SJSA1 (cell line): ENCODE measurements at regions not wholly inside any gene's neighbourhood (a gene's known extent, or its start where the extent isn't known, plus 50 kb on each side); places are given as distances from the start of the nearest gene placed in this dataset.
A peak's percentile ranks its signal among the peaks of the same experiment; 100 is the strongest.

Source experiments
- DNase-seq, 2 experiments: peaks; one replicate each; pipeline ENCODE4 v3.0.0-alpha.2; 2015 to 2020; ENCODE audit warnings: low spot score in 2 of 2, low read depth in 1 of 2
- H3K27ac ChIP-seq: fragments of 250-450 bp; sonication (Bioruptor Pico); 2 replicates; pipeline ENCODE4 v1.5.1; 2020; ENCODE audit warnings: mild to moderate bottlenecking, moderate library complexity
- H3K27me3 ChIP-seq: fragments of 250-450 bp; sonication (Bioruptor Pico); replicated peaks from 2 replicates; pipeline ENCODE4 v1.5.1; 2020; ENCODE audit warnings: mild to moderate bottlenecking, moderate library complexity
- H3K36me3 ChIP-seq: fragments of 250-450 bp; sonication (Bioruptor Pico); 2 replicates; pipeline ENCODE4 v1.5.1; 2020; ENCODE audit warnings: mild to moderate bottlenecking
- H3K4me1 ChIP-seq: fragments of 250-450 bp; sonication (Bioruptor Pico); replicated peaks from 2 replicates; pipeline ENCODE4 v1.6.1; 2021; ENCODE audit warnings: mild to moderate bottlenecking
- H3K4me3 ChIP-seq: fragments of 250-450 bp; sonication (Bioruptor Pico); 2 replicates; pipeline ENCODE4 v1.5.1; 2020; ENCODE audit warnings: mild to moderate bottlenecking
- H3K9me3 ChIP-seq: fragments of 250-450 bp; sonication (Bioruptor Pico); replicated peaks from 2 replicates; pipeline ENCODE4 v1.5.1; 2020; ENCODE audit warnings: mild to moderate bottlenecking

DNA sequence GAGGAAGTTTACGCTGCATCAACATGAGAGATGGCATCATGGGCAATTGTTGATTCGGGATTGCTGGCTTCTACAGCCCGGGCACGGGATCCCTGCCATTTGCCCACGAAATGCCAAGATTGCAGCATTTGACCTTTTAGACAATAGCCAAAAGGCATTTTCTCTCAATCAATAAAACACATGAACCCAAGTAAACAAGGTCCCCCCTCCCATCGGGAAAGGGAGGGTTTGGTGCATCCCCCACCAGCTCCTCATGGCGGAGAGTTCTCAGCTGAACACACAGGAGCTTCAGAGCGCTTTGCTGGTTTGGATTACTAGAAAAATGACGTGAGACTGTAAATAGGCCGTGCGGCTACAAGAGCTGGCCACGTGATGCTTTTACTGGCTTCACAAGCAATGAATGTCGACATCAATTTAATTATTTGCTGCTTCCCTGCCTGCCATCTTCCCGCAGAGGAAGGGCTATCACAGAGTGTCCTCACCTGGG is 147.6 kb downstream of the C16orf95 start:
- H3K4me1 ChIP-seq: peaks cover 9% of the 10 kb centered on the region; the same call in 1 of the 2 replicates
- no peak overlapping the region for H3K4me3 ChIP-seq
- no peak for DNase-seq
- no peak overlapping the region for H3K27ac ChIP-seq
- no peaks in the 10 kb centered on the region for H3K36me3 ChIP-seq
- H3K27me3 ChIP-seq: no peaks in the 10 kb centered on the region
- H3K9me3 ChIP-seq: 0 out of 2 replicates have a peak, but pooled peaks cover 4% of the 10 kb centered on the region

- 0 out of 2 replicates have a peak, but pooled peaks cover 4% of the 10 kb centered on the region for H3K9me3 ChIP-seq
- no peak overlapping the region for H3K27ac ChIP-seq
- H3K27me3 ChIP-seq: no peaks in the 10 kb centered on the region
- no peak overlapping the region for H3K4me3 ChIP-seq
- H3K4me1 ChIP-seq: peaks cover 9% of the 10 kb centered on the region; the same call in 1 of the 2 replicates
- DNase-seq: no peak
- no peaks in the 10 kb centered on the region for H3K36me3 ChIP-seq
Observed at GRCh38 chr16:87170310-87170709, 146.9 kb downstream of the C16orf95 start.

GRCh38 chr16:87171723-87172122 is 145.5 kb downstream of the C16orf95 start:
- DNase-seq: no peak
- H3K27ac ChIP-seq: no peak overlapping the region
- H3K4me1 ChIP-seq: peaks cover 9% of the 10 kb centered on the region; the same call in 1 of the 2 replicates
- H3K36me3 ChIP-seq: no peaks in the 10 kb centered on the region
- 0 out of 2 replicates have a peak, but pooled peaks cover 4% of the 10 kb centered on the region for H3K9me3 ChIP-seq
- no peaks in the 10 kb centered on the region for H3K27me3 ChIP-seq
- no peak overlapping the region for H3K4me3 ChIP-seq

DNA sequence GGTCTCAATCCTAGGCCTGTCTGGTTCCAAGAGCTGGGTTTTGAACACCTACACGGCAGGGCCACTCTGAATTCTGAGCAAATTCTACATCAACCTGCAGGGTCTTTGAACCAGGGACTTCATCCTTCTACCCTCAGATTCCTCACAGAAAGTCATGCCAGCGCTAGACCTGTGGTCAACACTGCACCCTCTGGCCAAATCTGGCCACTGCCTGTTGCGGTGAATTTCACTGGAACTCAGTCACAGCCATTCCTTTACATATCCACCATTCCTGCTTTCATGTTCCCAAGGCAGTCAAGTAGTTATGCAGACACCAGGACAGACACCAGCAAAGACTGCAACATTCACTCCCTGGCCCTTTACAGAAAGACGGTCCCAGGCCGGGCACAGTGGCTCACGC is 144.6 kb downstream of the C16orf95 start:
- no peak overlapping the region for H3K27ac ChIP-seq
- H3K4me1 ChIP-seq: peaks cover 14% of the 10 kb centered on the region
- H3K36me3 ChIP-seq: no peaks in the 10 kb centered on the region
- H3K27me3 ChIP-seq: no peaks in the 10 kb centered on the region
- H3K4me3 ChIP-seq: no peak overlapping the region
- no peaks in the 10 kb centered on the region for H3K9me3 ChIP-seq
- no peak for DNase-seq

DNA sequence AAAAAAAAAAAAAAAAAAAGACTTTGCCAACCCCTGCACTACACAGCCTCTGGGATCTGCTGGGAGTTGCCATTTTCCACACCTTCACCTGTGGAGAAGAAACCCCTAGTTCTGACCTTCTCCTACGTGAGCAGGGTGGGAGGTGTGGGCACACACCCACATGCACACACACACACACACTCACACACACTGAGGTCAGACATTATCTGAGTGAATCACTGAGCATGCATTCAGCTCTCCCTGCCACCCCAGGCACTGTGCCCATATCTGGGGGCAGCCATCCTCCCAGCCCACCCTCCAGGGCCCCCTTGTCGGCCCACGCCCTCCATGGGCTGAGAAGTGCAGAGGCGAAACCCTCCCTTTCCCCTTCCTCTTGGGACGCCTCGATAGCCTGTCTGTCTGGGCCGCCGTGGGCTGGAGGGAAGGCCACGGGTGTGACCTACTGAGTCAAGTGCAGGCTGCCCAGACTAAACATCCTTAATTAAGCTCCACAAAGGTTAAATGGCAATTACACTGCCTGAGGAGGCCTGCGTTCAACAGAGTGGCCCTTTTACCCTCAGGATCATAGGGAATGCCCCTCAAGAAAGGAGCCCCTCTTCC is 143.8 kb downstream of the C16orf95 start:
- no peak overlapping the region for H3K27ac ChIP-seq
- no peaks in the 10 kb centered on the region for H3K36me3 ChIP-seq
- no peak overlapping the region for H3K4me3 ChIP-seq
- H3K27me3 ChIP-seq: no peaks in the 10 kb centered on the region
- DNase-seq: no peak
- H3K4me1 ChIP-seq: peaks cover 22% of the 10 kb centered on the region
- H3K9me3 ChIP-seq: no peaks in the 10 kb centered on the region

GRCh38 chr16:87174061-87174460 is 143.1 kb downstream of the C16orf95 start:
- Histone ChIP-seq H3K27ac (no peak overlapping the region), H3K4me3 (no peak overlapping the region), H3K27me3 (no peaks in the 10 kb centered on the region), H3K4me1 (peaks cover 28% of the 10 kb centered on the region), H3K9me3 (no peaks in the 10 kb centered on the region), H3K36me3 (no peaks in the 10 kb centered on the region)
- DNase-seq: no peak

GRCh38 chr16:87176735-87177134 is 140.5 kb downstream of the C16orf95 start:
- Histone ChIP-seq H3K27ac (no peak overlapping the region), H3K27me3 (no peaks in the 10 kb centered on the region), H3K9me3 (no peaks in the 10 kb centered on the region), H3K4me1 (peaks cover 45% of the 10 kb centered on the region), H3K36me3 (no peaks in the 10 kb centered on the region), H3K4me3 (no peak overlapping the region)
- no peak for DNase-seq

DNA sequence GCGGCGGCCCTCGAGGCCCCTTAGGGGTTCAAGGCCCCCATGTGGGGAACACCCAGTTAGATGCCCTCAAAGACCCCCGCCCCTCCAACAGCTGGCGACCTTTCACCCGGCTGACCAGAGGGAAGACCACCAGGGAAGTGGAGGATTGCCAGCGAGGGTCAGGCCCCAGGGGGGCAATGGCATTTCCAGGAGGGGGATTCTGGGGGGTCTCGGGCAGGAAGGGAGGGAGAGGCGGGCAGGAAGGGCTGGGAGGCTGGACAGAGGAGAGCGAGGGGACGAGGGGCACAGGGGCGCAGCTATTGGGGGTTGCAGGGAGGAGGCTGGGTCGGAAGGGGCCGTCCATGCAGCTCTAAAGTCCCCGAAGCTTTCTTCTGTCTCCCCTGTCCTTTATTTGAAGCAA is 139.5 kb downstream of the C16orf95 start:
- Histone ChIP-seq H3K9me3 (no peaks in the 10 kb centered on the region), H3K4me1 (peaks cover 52% of the 10 kb centered on the region), H3K27me3 (no peaks in the 10 kb centered on the region), H3K4me3 (no peak overlapping the region), H3K27ac (peak overlapping the region; percentile 71), H3K36me3 (no peaks in the 10 kb centered on the region)
- DNase-seq: no peak

DNA sequence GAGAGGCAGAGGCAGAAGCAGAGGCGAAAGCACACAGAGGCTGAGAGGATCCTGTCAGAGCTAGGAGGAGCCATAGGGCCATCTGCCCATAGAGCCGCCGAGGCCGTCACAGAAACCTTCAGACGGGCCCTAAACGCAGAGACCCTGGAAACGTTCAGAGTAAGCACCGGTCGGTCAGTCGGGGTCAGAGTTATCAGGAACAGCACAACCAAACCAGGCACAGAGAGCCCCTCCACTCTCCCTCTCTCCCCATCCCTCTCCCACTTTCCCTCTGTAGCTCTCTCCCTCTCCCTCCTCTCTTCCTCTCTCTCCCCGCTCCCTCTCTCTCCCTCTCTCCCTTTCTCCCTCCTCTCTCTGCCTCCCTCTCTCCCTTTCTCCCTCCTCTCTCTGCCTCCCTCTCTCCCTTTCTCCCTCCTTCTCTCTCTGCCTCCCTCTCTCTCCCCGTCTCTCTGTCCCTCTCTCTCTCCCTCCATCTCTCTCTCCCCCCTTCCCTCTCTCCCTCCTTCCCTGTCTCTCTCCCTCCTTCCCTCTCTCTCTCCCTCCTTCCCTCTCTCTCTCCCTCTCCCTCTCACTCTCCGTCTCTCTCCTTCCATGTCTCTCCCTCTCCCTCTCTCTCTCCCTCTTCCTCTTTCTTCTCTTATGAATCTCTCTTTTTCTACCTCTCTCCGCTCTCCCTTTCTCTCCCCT is 138.9 kb downstream of the C16orf95 start:
- peak in 1 of 2 experiments; percentile 47 for DNase-seq
- Histone ChIP-seq H3K27me3 (no peaks in the 10 kb centered on the region), H3K4me3 (no peak overlapping the region), H3K9me3 (no peaks in the 10 kb centered on the region), H3K36me3 (no peaks in the 10 kb centered on the region), H3K4me1 (peaks cover 55% of the 10 kb centered on the region), H3K27ac (peak overlapping the region; percentile 71)

- peak overlapping the region; percentile 71 for H3K27ac ChIP-seq
- H3K9me3 ChIP-seq: no peaks in the 10 kb centered on the region
- peak; percentile 68 to 80 for DNase-seq
- H3K4me1 ChIP-seq: peaks cover 48% of the 10 kb centered on the region
- no peaks in the 10 kb centered on the region for H3K27me3 ChIP-seq
- no peak overlapping the region for H3K4me3 ChIP-seq
- no peaks in the 10 kb centered on the region for H3K36me3 ChIP-seq
Observed at GRCh38 chr16:87178977-87179376, 138.2 kb downstream of the C16orf95 start.

DNA sequence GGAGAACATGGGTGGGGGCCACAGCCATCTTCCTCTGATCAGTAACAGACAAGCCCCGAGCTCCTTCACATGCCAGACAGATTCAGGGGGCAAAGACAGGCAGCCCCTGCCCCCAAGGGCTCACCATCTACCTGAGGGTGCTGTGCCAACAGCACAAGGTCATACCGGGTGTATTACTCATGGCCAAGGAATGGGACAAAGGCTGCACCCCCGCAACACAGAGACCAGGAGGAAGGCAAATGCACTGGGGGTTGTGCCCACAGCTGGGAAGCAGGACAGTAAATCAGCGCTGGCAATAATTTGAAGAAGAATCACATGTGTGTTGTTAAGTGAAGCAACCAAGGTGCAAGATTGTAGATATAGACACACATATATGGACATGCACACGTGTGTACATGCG is 137.1 kb downstream of the C16orf95 start:
- no peak for DNase-seq

GRCh38 chr16:87182759-87183158 is 134.4 kb downstream of the C16orf95 start:
- Histone ChIP-seq H3K9me3 (no peaks in the 10 kb centered on the region), H3K4me3 (no peak overlapping the region)

More for the DNA sequence above, 137.1 kb downstream of the C16orf95 start:
- H3K4me3 ChIP-seq: no peak overlapping the region
- no peaks in the 10 kb centered on the region for H3K9me3 ChIP-seq
- H3K27ac ChIP-seq: no peak overlapping the region
- no peaks in the 10 kb centered on the region for H3K36me3 ChIP-seq
- H3K4me1 ChIP-seq: peaks cover 47% of the 10 kb centered on the region
- no peaks in the 10 kb centered on the region for H3K27me3 ChIP-seq

GRCh38 chr16:87183647-87184046 is 133.5 kb downstream of the C16orf95 start:
- DNase-seq: no peak
- Histone ChIP-seq H3K4me3 (no peak overlapping the region), H3K36me3 (no peaks in the 10 kb centered on the region), H3K4me1 (peaks cover 59% of the 10 kb centered on the region), H3K9me3 (no peaks in the 10 kb centered on the region), H3K27ac (no peak overlapping the region), H3K27me3 (no peaks in the 10 kb centered on the region)

More at GRCh38 chr16:87182759-87183158, 134.4 kb downstream of the C16orf95 start:
- H3K27ac ChIP-seq: no peak overlapping the region
- no peak for DNase-seq
- H3K27me3 ChIP-seq: no peaks in the 10 kb centered on the region
- H3K36me3 ChIP-seq: no peaks in the 10 kb centered on the region
- peaks cover 60% of the 10 kb centered on the region for H3K4me1 ChIP-seq

DNA sequence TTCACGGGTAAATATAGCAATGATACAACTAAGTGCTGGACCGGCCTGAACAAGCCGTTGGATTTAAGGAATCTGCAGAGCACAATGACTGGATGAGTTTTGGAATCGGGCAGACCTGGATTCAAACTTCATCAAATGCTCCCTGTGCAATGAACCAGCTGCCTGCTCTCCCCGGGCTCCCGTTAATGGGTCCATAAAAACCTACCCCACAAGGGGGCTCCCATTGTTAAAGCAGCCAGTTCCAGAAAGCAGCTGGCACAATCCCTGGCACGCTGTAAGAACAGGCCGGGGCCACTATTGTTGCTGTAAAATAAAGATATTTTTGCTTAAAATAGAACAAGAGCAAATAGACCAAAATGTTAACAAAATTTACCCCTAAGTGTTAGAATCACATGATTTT is 131.9 kb downstream of the C16orf95 start:
- Histone ChIP-seq H3K4me3 (no peak overlapping the region), H3K27ac (no peak overlapping the region), H3K9me3 (peaks cover 3% of the 10 kb centered on the region; the same call in 1 of the 2 replicates), H3K4me1 (peaks cover 59% of the 10 kb centered on the region), H3K36me3 (no peaks in the 10 kb centered on the region), H3K27me3 (no peaks in the 10 kb centered on the region)
- DNase-seq: peak in 1 of 2 experiments; percentile 44
